GM12891 (cell line): ENCODE measurements at regions not wholly inside any gene's neighbourhood (a gene's known extent, or its start where the extent isn't known, plus 50 kb on each side); places are given as distances from the start of the nearest gene placed in this dataset.

Experiments used
- PAX5 ChIP-seq: IDR thresholded peaks from 2 replicates; pipeline ENCODE4 v1.6.1; 2011; ENCODE audit warnings: low read length, moderate library complexity, mild to moderate bottlenecking; ENCODE audit not compliant: insufficient read depth, severe bottlenecking
- POLR2A ChIP-seq: IDR thresholded peaks from 2 replicates; pipeline ENCODE4 v1.6.1; 2011; ENCODE audit warnings: low read depth, low read length, control low read depth
- POLR2AphosphoS5 ChIP-seq: IDR thresholded peaks from 2 replicates; pipeline ENCODE4 v1.6.1; 2011; ENCODE audit warnings: low read depth, low read length, control low read depth
- POU2F2 ChIP-seq: IDR thresholded peaks from 2 replicates; pipeline ENCODE4 v1.6.1; 2011; ENCODE audit warnings: low read depth, mild to moderate bottlenecking, control low read depth, low read length, moderate library complexity
- SPI1 ChIP-seq: IDR thresholded peaks from 2 replicates; pipeline ENCODE4 v1.6.1; 2011; ENCODE audit warnings: low read depth, low read length, control low read depth
- TAF1 ChIP-seq: IDR thresholded peaks from 2 replicates; pipeline ENCODE4 v1.6.1; 2011; ENCODE audit warnings: low read depth, low read length, control low read depth

GRCh38 chr1:115493834-115494233 is 147.9 kb upstream of the VANGL1 start:
- TF ChIP-seq POLR2A (no peak), TAF1 (no peak), POLR2AphosphoS5 (no peak), POU2F2 (no peak), SPI1 (no peak), PAX5 (no peak)
